H7 (cell line): ENCODE measurements at regions not wholly inside any gene's neighbourhood (a gene's known extent, or its start where the extent isn't known, plus 50 kb on each side); places are given as distances from the start of the nearest gene placed in this dataset.
A peak's percentile ranks its signal among the peaks of the same experiment; 100 is the strongest.
"Not testable (repeated sequence)": the region's sequence is repeated elsewhere in the genome, so short reads cannot be mapped to it uniquely, and the experiment has no call there.

Source experiments
- DNase-seq: peaks from one replicate; pipeline ENCODE4 v3.0.0; 2012
- H3K27me3 ChIP-seq: 2 replicates; pipeline ENCODE4 v1.6.0; 2011; ENCODE audit warnings: mild to moderate bottlenecking, low read length; ENCODE audit not compliant: control insufficient read depth, insufficient read depth
- H3K36me3 ChIP-seq: replicated peaks from 2 replicates; pipeline ENCODE4 v1.5.1; 2011; ENCODE audit warnings: low read length; ENCODE audit not compliant: control insufficient read depth, insufficient read depth
- H3K4me3 ChIP-seq: 2 replicates; pipeline ENCODE4 v1.5.1; 2011; ENCODE audit warnings: low read depth, mild to moderate bottlenecking, control low read depth, low read length, moderate library complexity; ENCODE audit not compliant: insufficient read depth

DNA sequence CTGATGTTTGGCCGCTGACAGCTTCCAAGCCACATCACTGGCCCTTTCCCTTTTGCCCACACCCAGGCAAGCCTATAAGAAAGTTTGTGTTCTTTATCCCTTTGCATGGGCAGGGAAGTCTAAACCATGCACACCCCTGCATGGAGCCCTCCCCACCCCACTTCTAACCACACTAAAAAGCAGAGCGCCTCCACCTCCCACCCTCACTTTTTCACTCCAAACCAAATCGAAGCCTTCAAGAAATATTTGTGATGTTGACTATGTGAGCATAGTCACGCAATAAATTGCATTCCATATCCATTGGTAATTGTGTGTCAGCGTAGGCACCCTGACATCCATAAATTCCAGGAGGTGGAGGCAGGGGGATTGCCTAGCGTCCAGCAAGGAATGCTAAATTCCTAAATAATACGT is 104.4 kb upstream of the LSM14A start:
- H3K27me3 ChIP-seq = no peaks in the 10 kb centered on the region
- no peak overlapping the region for H3K4me3 ChIP-seq
- DNase-seq = no peak
- H3K36me3 ChIP-seq = no peaks in the 10 kb centered on the region

DNA sequence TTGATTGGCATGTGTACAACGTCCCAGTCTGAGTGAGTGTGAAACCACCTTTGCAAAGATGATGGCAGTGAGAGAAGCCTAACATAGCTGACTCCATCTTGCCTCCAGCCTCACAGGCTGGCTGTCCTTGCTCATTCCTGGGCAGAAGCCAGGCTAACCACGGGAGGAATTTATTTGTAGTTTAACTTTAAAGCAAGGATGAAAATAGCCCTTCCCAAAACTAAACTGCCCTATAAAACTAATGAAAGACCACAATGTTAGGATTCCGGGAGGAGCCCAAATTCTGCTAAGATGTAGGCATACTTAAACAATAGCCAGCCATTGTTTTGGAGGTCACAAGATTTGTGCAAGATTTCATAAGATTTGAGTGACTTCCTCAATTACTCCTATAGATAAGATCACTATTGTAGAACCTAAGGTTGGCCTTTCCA is 96.6 kb upstream of the LSM14A start:
- no peak for DNase-seq
- H3K27me3 ChIP-seq = no peaks in the 10 kb centered on the region

GRCh38 chr19:34082289-34083077 is 89.8 kb upstream of the LSM14A start:
- H3K36me3 ChIP-seq = no peaks in the 10 kb centered on the region
- H3K27me3 ChIP-seq = no peaks in the 10 kb centered on the region
- peak; percentile 62 for DNase-seq
- no peak overlapping the region for H3K4me3 ChIP-seq

More for the DNA sequence above, 96.6 kb upstream of the LSM14A start:
- Histone ChIP-seq H3K36me3 (no peaks in the 10 kb centered on the region), H3K4me3 (no peak overlapping the region)

- no peak overlapping the region for H3K4me3 ChIP-seq
- H3K36me3 ChIP-seq = no peaks in the 10 kb centered on the region
- H3K27me3 ChIP-seq = no peaks in the 10 kb centered on the region
- DNase-seq = peak; percentile 27
Measured at GRCh38 chr19:34084396-34085145, 87.7 kb upstream of the LSM14A start.

GRCh38 chr19:34085336-34085735 is 87.0 kb upstream of the LSM14A start:
- DNase-seq = no peak
- no peaks in the 10 kb centered on the region for H3K27me3 ChIP-seq
- H3K36me3 ChIP-seq = no peaks in the 10 kb centered on the region
- H3K4me3 ChIP-seq = no peak overlapping the region

- Histone ChIP-seq H3K4me3 (no peak overlapping the region), H3K27me3 (no peaks in the 10 kb centered on the region), H3K36me3 (no peaks in the 10 kb centered on the region)
- DNase-seq = no peak
Measured at GRCh38 chr19:34088292-34088691, 84.0 kb upstream of the LSM14A start.

DNA sequence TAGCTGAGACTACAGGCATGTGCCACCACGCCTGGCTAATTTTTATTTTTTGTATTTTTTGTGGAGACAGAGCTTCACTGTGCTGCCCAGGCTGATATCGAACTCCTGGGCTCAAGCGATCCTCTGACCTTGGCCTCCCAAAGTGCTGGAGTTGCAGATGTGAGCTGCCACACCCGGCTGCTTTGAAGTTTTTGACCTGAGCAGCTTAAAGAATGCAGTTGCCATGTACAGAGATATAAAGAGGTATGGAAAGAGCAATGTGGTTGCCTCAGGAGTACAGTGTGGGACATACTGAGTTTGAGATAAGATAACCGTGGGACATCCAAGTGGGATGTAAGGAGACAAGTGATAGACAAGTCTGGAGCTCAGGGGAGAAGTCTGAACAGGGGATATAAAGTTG is 82.7 kb upstream of the LSM14A start:
- DNase-seq = no peak
- Histone ChIP-seq H3K36me3 (no peaks in the 10 kb centered on the region), H3K27me3 (no peaks in the 10 kb centered on the region)

GRCh38 chr19:34094960-34095359 is 77.3 kb upstream of the LSM14A start:
- DNase-seq = no peak
- no peaks in the 10 kb centered on the region for H3K27me3 ChIP-seq
- H3K4me3 ChIP-seq = no peak overlapping the region
- no peaks in the 10 kb centered on the region for H3K36me3 ChIP-seq

More for the DNA sequence above, 82.7 kb upstream of the LSM14A start:
- no peak overlapping the region for H3K4me3 ChIP-seq

DNA sequence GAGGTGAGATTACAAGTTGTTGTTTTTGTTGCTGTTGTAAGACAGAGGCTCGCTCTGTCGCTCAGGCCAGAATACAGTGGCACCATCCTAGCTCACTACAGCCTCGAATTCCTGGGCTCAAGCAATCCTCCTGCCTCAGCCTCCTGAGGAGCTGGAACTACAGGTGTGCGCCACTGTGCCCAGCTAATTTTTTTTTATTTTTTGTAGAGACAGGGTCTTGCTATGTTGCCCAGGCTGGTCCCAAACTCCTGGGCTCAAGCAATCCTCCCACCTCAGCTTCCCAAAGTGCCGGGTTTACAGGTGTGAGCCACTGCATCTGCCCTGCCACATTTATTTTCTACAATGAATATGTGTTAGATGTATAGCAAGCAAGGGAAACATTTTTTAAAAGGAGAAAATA is 76.9 kb upstream of the LSM14A start:
- DNase-seq, H3K27me3 ChIP-seq, H3K4me3 ChIP-seq, H3K36me3 ChIP-seq: not testable (repeated sequence)

DNA sequence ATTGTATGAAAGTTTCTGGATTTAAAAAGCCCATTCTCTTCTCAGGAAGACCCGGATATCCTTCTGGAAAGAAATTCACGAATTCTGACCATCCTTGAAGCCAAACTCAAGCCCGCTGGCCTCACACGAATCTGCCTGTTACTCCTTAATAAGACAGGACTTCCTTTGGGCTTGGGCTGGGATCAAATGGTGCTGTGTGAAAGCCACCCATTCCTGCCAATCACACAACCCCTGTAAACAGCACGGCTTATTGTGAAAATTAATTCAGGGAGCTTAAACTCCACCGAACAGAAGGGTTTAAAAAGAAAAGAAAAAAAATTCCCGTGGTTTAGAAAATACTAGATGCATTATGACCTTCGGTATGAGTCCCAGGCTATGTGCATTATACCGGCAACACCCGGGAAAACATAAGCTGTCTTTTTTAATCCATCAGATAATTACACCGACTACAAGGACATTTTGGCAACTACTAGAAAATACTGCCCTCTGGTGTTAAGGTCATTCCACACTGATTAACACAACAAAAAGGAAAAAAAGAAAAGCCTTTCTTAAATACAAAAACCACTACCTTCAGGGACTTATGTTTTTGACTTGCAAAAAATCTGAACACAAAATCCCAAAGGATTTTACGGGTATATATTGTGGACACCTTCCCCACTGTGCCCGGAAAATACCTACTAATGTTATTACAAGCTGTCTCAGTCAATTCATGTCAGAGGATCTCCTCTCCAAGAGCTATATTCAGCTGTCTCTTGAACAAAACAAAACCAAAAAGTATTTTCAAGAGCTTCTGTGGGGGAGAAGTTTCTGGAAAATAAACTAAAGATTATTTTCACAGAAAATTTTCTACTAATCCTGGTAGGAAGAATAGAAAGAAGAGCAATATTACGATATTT is 76.0 kb upstream of the LSM14A start:
- DNase-seq = peak; percentile 56
- Histone ChIP-seq H3K27me3 (peaks cover 1% of the 10 kb centered on the region; the same call in 1 of the 2 replicates), H3K4me3 (no peak overlapping the region), H3K36me3 (no peaks in the 10 kb centered on the region)

GRCh38 chr19:34104096-34104495 is 68.2 kb upstream of the LSM14A start:
- no peaks in the 10 kb centered on the region for H3K36me3 ChIP-seq
- DNase-seq = no peak

GRCh38 chr19:34104557-34104956 is 67.7 kb upstream of the LSM14A start:
- Histone ChIP-seq H3K36me3 (no peaks in the 10 kb centered on the region), H3K4me3 (no peak overlapping the region), H3K27me3 (peaks cover 1% of the 10 kb centered on the region; the same call in 1 of the 2 replicates)
- no peak for DNase-seq

More at GRCh38 chr19:34104096-34104495, 68.2 kb upstream of the LSM14A start:
- no peak overlapping the region for H3K4me3 ChIP-seq
- peaks cover 1% of the 10 kb centered on the region; the same call in 1 of the 2 replicates for H3K27me3 ChIP-seq

GRCh38 chr19:34109596-34109995 is 62.7 kb upstream of the LSM14A start:
- no peaks in the 10 kb centered on the region for H3K27me3 ChIP-seq
- no peaks in the 10 kb centered on the region for H3K36me3 ChIP-seq
- DNase-seq = no peak
- no peak overlapping the region for H3K4me3 ChIP-seq
